ENCODE measurements at regions not wholly inside any gene's neighbourhood (a gene's known extent, or its start where the extent isn't known, plus 50 kb on each side); places are given as distances from the start of the nearest gene placed in this dataset.

- H3K4me1 ChIP-seq (ENCODE audit: control insufficient read depth in 5 of 5, insufficient read depth in 5 of 5, low read length in 5 of 5), result no peaks in the 10 kb centered on the region
- H3K27ac ChIP-seq (ENCODE audit: low read depth in 1 of 2, low read length in 1 of 2), result no peak overlapping the region
- H3K9me3 ChIP-seq (ENCODE audit: control insufficient read depth in 4 of 4, insufficient read depth in 3 of 4, low read length in 3 of 4), result peaks cover 0 to 5% (median 0%) of the 10 kb centered on the region in 4 donors
- TF ChIP-seq CTCF (IDR thresholded peaks at IDR 0.05; ENCODE audit: control extremely low read depth, extremely low read depth), result no peak
- no peaks in the 10 kb centered on the region for H3K27me3 ChIP-seq (ENCODE audit: control insufficient read depth in 3 of 3, insufficient read depth in 3 of 3, low read length in 2 of 3)
- DNase-seq (no peak), ATAC-seq (ENCODE audit: insufficient read depth, low FRiP score) (no peak)
- no peaks in the 10 kb centered on the region for H3K36me3 ChIP-seq (ENCODE audit: control insufficient read depth in 4 of 4, insufficient read depth in 4 of 4, low read length in 4 of 4)
- 39 to 47% methylated on average over 3 of the region's 3 CpGs for WGBS, 2 donors
- H3K9ac ChIP-seq (ENCODE audit: insufficient read depth in 1 of 2, low read length in 2 of 2), result no peak overlapping the region
- H3K4me3 ChIP-seq, result no peak overlapping the region
Measured at GRCh38 chr7:27424231-27424630, 181.6 kb downstream of the EVX1 start.

- no peaks in the 10 kb centered on the region for H3K27me3 ChIP-seq (ENCODE audit: control insufficient read depth in 3 of 3, insufficient read depth in 3 of 3, low read length in 2 of 3)
- no peak overlapping the region for H3K27ac ChIP-seq (ENCODE audit: low read depth in 1 of 2, low read length in 1 of 2)
- no peak for DNase-seq
- WGBS, 2 donors, result 36 to 50% methylated on average over 4 of the region's 4 CpGs
- no peak for ATAC-seq (ENCODE audit: insufficient read depth, low FRiP score)
- H3K4me1 ChIP-seq (ENCODE audit: control insufficient read depth in 5 of 5, insufficient read depth in 5 of 5, low read length in 5 of 5), result no peaks in the 10 kb centered on the region
- H3K9ac ChIP-seq (ENCODE audit: insufficient read depth in 1 of 2, low read length in 2 of 2), result no peak overlapping the region
- peaks cover 0 to 5% (median 0%) of the 10 kb centered on the region in 4 donors for H3K9me3 ChIP-seq (ENCODE audit: control insufficient read depth in 4 of 4, insufficient read depth in 3 of 4, low read length in 3 of 4)
- TF ChIP-seq CTCF (IDR thresholded peaks at IDR 0.05; ENCODE audit: control extremely low read depth, extremely low read depth), result no peak
- no peaks in the 10 kb centered on the region for H3K36me3 ChIP-seq (ENCODE audit: control insufficient read depth in 4 of 4, insufficient read depth in 4 of 4, low read length in 4 of 4)
- H3K4me3 ChIP-seq, result no peak overlapping the region
Measured at GRCh38 chr7:27424749-27425148, 182.1 kb downstream of the EVX1 start.

GRCh38 chr7:27427416-27427815, 184.8 kb downstream of the EVX1 start:
- ATAC-seq (ENCODE audit: insufficient read depth, low FRiP score) (no peak), DNase-seq (no peak)
- H3K27ac ChIP-seq (ENCODE audit: low read depth in 1 of 2, low read length in 1 of 2), result no peak overlapping the region
- no peaks in the 10 kb centered on the region for H3K27me3 ChIP-seq (ENCODE audit: control insufficient read depth in 3 of 3, insufficient read depth in 3 of 3, low read length in 2 of 3)
- TF ChIP-seq CTCF (IDR thresholded peaks at IDR 0.05; ENCODE audit: control extremely low read depth, extremely low read depth), result no peak
- 94% methylated on average over 4 of the region's 4 CpGs for WGBS, 2 donors
- no peaks in the 10 kb centered on the region for H3K4me1 ChIP-seq (ENCODE audit: control insufficient read depth in 5 of 5, insufficient read depth in 5 of 5, low read length in 5 of 5)
- H3K36me3 ChIP-seq (ENCODE audit: control insufficient read depth in 4 of 4, insufficient read depth in 4 of 4, low read length in 4 of 4), result no peaks in the 10 kb centered on the region
- no peak overlapping the region for H3K4me3 ChIP-seq
- H3K9ac ChIP-seq (ENCODE audit: insufficient read depth in 1 of 2, low read length in 2 of 2), result no peak overlapping the region
- H3K9me3 ChIP-seq (ENCODE audit: control insufficient read depth in 4 of 4, insufficient read depth in 3 of 4, low read length in 3 of 4), result peaks cover 0 to 5% (median 0%) of the 10 kb centered on the region in 4 donors

- no peak overlapping the region for H3K27ac ChIP-seq (ENCODE audit: low read depth in 1 of 2, low read length in 1 of 2)
- no peak overlapping the region for H3K4me3 ChIP-seq
- 85% methylated on average over 2 of the region's 2 CpGs for WGBS, 2 donors
- peaks cover 0 to 6% (median 0%) of the 10 kb centered on the region in 5 donors for H3K4me1 ChIP-seq (ENCODE audit: control insufficient read depth in 5 of 5, insufficient read depth in 5 of 5, low read length in 5 of 5)
- peaks cover 0 to 8% (median 0%) of the 10 kb centered on the region in 4 donors for H3K9me3 ChIP-seq (ENCODE audit: control insufficient read depth in 4 of 4, insufficient read depth in 3 of 4, low read length in 3 of 4)
- ATAC-seq (ENCODE audit: insufficient read depth, low FRiP score), result no peak
- no peak for DNase-seq
- no peaks in the 10 kb centered on the region for H3K27me3 ChIP-seq (ENCODE audit: control insufficient read depth in 3 of 3, insufficient read depth in 3 of 3, low read length in 2 of 3)
- TF ChIP-seq CTCF (IDR thresholded peaks at IDR 0.05; ENCODE audit: control extremely low read depth, extremely low read depth), result no peak
- H3K36me3 ChIP-seq (ENCODE audit: control insufficient read depth in 4 of 4, insufficient read depth in 4 of 4, low read length in 4 of 4), result no peaks in the 10 kb centered on the region
- no peak overlapping the region for H3K9ac ChIP-seq (ENCODE audit: insufficient read depth in 1 of 2, low read length in 2 of 2)
Measured at GRCh38 chr7:27430105-27430504, 187.5 kb downstream of the EVX1 start.

All from lung (tissue), 11 donors.